Suprapubic skin (tissue), 4 donors: ENCODE measurements at regions not wholly inside any gene's neighbourhood (a gene's known extent, or its start where the extent isn't known, plus 50 kb on each side); places are given as distances from the start of the nearest gene placed in this dataset.

Source experiments
- EP300 ChIP-seq: sonication (generic); formaldehyde crosslinking; IDR thresholded peaks from one replicate; pipeline ENCODE4 v1.6.1; 2017; ENCODE audit warnings: antibody characterized with exemption
- POLR2A ChIP-seq, 2 donors: fragments of 450-650 bp; IDR thresholded peaks; one replicate each; pipeline ENCODE4 v1.6.1; 2017; ENCODE audit warnings: antibody characterized with exemption in 2 of 2, mild to moderate bottlenecking in 2 of 2, moderate library complexity in 2 of 2
- POLR2AphosphoS5 ChIP-seq, 3 donors: sonication (generic); formaldehyde crosslinking; IDR thresholded peaks; one replicate each; pipeline ENCODE4 v1.6.1; 2017; ENCODE audit warnings: antibody characterized with exemption in 3 of 3
- TF ChIP-seq, protein P1 (sequence below), 2 donors: fragments of 200-600 bp in 1 of 2; fragments of 450-650 bp in 1 of 2; sonication (generic) in 1 of 2; IDR thresholded peaks; one replicate each; pipeline ENCODE4 v1.5.1; 2016 to 2019; ENCODE audit warnings: antibody characterized with exemption in 2 of 2, mild to moderate bottlenecking in 1 of 2, moderate library complexity in 1 of 2

DNA sequence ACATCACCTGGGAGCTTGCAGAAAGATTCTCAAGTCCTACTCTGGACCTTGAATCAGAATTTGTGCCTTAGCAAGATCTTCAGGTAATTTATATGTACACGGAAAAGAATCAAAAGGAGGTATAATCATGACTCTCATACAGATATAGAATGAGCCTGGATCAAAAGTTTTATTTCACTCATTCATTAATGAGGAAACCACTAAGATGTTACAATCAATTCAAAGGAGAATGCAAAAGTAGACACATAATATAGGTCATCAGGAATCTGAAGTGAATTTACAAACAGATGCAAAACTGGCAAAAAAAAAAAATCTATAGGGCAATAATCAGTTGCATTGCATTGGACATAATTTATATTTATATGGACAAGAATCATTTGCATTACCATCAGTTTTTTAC, 195.4 kb upstream of the TLE3 start:
- TF ChIP-seq, protein P1, sequence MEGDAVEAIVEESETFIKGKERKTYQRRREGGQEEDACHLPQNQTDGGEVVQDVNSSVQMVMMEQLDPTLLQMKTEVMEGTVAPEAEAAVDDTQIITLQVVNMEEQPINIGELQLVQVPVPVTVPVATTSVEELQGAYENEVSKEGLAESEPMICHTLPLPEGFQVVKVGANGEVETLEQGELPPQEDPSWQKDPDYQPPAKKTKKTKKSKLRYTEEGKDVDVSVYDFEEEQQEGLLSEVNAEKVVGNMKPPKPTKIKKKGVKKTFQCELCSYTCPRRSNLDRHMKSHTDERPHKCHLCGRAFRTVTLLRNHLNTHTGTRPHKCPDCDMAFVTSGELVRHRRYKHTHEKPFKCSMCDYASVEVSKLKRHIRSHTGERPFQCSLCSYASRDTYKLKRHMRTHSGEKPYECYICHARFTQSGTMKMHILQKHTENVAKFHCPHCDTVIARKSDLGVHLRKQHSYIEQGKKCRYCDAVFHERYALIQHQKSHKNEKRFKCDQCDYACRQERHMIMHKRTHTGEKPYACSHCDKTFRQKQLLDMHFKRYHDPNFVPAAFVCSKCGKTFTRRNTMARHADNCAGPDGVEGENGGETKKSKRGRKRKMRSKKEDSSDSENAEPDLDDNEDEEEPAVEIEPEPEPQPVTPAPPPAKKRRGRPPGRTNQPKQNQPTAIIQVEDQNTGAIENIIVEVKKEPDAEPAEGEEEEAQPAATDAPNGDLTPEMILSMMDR (IDR thresholded peaks at IDR 0.05): no peak
- TF ChIP-seq POLR2A (IDR thresholded peaks at IDR 0.05) (no peak), POLR2AphosphoS5 (IDR thresholded peaks at IDR 0.05) (no peak), EP300 (no peak)
